Epithelial cell of esophagus (primary cell): ENCODE measurements at regions not wholly inside any gene's neighbourhood (a gene's known extent, or its start where the extent isn't known, plus 50 kb on each side); places are given as distances from the start of the nearest gene placed in this dataset.

Experiments used
- DNase-seq: peaks from one replicate; pipeline ENCODE4 v3.0.0; 2010; ENCODE audit warnings: low read depth
- H3K4me3 ChIP-seq: 2 replicates; pipeline ENCODE4 v1.5.1; 2011; ENCODE audit warnings: mild to moderate bottlenecking, low read length, control low read depth
- CTCF ChIP-seq: IDR thresholded peaks from 2 replicates; pipeline ENCODE4 v1.5.1; 2011; ENCODE audit warnings: low read depth, mild to moderate bottlenecking, low read length, control low read depth, inconsistent platforms; ENCODE audit not compliant: insufficient read depth; ENCODE audit errors: missing control alignments

DNA sequence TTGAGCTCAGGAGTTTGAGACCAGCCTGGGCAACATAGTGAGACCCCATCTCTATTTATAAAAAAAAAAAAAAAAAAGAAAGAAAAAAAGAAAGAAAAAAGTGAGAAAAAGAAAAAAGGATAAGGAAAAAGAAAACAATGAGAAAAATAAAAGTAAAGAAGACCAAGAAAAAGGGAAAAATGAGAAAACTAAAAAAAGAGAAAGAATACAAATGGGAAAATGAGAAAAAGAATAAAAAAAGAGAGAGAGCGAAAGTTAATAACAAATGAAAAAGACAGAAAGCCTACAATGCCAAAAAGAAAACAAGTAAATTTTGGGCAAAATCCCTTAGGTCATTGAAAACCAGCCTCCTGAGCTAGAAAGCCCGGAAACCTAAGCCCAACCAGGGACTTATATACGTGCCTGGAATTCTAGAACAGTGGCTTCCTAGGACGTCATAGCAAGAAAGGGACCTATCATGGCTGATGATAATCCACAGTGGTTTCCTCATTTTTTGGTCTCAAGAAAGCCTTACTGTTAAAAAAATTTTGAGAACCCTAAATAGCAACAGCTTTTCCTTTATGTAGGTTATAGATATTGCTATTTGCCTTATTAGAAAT is 131.7 kb upstream of the CLINT1 start:
- DNase-seq, result no peak
- no peak for TF ChIP-seq CTCF
- no peak overlapping the region for H3K4me3 ChIP-seq

GRCh38 chr5:157989296-157989695 is 130.4 kb upstream of the CLINT1 start:
- DNase-seq, result no peak
- H3K4me3 ChIP-seq, result no peak overlapping the region
- TF ChIP-seq CTCF, result no peak

GRCh38 chr5:157987259-157987658 is 128.3 kb upstream of the CLINT1 start:
- TF ChIP-seq CTCF, result no peak
- DNase-seq, result no peak

DNA sequence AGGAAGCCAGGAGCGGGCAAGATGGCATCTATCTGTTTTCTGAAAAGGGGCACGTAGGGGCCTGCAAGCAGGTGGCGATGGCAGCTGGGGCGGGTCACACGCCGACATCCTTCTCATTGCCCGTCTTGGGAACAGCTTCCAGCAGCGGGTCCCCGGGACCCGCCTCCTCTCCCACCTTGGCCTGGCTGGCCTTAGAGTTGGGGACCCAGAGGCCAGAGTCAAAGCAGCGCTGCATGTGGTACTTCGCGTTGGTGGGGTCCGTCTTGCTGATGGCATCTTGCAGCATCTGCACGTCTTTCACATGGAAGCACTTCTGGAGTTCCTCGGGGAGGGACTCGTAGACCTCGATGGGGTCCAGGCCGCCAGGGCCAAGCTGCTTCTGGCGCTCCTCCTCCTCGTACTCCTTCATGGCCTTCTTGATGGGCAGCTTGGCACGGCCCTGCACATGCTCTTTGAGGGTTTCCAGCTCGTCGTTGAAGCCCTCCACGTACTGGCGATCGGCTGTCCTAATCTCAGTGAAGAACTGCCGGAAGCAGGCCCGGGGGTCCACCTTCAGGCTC is 127.6 kb upstream of the CLINT1 start:
- no peak for TF ChIP-seq CTCF
- no peak overlapping the region for H3K4me3 ChIP-seq
- no peak for DNase-seq

More at GRCh38 chr5:157987259-157987658, 128.3 kb upstream of the CLINT1 start:
- no peak overlapping the region for H3K4me3 ChIP-seq

DNA sequence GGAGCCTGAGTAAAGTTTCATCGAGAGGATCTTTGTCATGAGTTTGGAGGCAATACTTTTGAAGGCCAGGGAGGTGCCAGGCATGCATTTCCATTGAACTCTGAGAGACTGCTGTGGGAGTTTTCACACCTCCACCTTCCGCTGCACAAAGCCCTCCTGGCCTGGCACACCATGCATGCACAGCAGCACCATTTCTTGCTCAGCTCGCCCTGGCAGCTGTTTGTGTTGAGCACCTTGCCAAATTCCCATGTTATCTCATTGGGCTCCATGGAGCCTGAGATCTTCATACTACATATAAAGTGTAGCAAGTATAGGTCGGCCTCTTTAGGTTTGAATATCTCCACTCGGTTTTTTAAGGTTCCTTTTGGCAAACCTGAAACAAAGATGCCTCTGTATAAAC is 125.7 kb upstream of the CLINT1 start:
- H3K4me3 ChIP-seq, result no peak overlapping the region
- no peak for TF ChIP-seq CTCF
- DNase-seq, result no peak

DNA sequence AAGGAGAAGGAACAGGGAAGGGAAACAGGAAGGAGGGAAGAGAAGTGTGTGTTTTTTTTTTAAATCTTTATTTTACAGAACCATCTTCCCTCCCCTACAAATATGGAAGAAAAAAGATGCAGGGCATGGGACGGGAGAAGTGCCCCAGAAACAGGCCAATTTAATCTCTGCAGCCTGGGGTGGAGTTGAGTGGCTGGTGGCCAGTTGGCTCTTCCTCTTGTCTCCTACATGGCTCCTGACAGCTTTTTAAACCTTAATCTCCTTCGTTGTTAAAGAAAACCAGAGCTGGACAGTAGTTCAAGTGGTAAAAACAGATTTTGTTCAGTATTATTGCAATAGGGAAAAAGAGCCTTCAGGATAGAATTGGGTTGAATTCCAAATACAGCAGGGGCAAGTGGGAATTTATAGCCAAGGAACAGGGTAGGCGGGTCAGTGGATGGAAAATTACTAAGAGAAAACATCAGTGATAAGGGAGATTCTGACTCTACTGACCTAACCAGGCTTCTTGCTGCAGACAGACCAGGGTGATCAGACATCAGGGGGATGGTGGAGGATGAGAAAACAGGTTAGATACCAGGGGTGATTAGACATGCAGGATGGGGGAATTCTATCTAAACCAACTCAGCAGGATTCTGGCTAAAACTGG is 125.1 kb upstream of the CLINT1 start:
- no peak for DNase-seq
- TF ChIP-seq CTCF, result no peak
- no peak overlapping the region for H3K4me3 ChIP-seq
